ENCODE measurements at regions not wholly inside any gene's neighbourhood (a gene's known extent, or its start where the extent isn't known, plus 50 kb on each side); places are given as distances from the start of the nearest gene placed in this dataset.

DNA sequence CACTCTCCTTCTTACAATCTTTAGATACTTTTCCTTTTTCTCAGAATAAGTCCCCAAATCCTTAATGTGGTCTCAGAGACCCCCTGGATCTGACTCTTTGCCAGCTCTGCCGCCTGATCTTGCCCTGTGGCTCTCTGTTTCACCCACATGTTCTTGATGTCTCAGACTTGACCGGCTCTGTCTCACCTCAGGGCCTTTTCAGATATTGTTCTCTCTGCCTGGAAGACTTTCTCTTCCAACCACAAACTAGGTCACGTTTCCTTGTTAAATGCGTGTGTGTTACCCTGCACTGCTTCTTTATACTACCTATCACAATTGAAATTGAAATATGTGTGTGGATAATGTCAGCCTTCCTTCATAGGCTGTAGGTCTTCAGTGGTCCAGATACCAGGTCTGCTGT lies 265.4 kb upstream of the NUDT12 start:
- intact Hi-C loops (cut with DNase I), result no loop called here
- 89 to 95% (median 93%) methylated on average over 4 of the region's 4 CpGs for WGBS, 3 donors
- Histone ChIP-seq H3K9me3 (no peaks in the 10 kb centered on the region), H3K4me3 (no peak overlapping the region), H3K36me3 (ENCODE audit: insufficient read depth in 1 of 2, low read depth in 1 of 2) (no peaks in the 10 kb centered on the region), H3K27ac (no peak overlapping the region), H3K27me3 (ENCODE audit: insufficient read depth in 3 of 3, low read length in 2 of 3) (no peaks in the 10 kb centered on the region), H3K4me1 (no peaks in the 10 kb centered on the region)
- no peak for TF ChIP-seq CTCF (IDR thresholded peaks at IDR 0.05)
- DNase-seq, result no peak
- no peak for ATAC-seq

- Histone ChIP-seq H3K36me3 (ENCODE audit: insufficient read depth in 1 of 2, low read depth in 1 of 2) (no peaks in the 10 kb centered on the region), H3K4me3 (no peak overlapping the region), H3K27me3 (ENCODE audit: insufficient read depth in 3 of 3, low read length in 2 of 3) (no peaks in the 10 kb centered on the region), H3K27ac (no peak overlapping the region), H3K4me1 (no peaks in the 10 kb centered on the region), H3K9me3 (no peaks in the 10 kb centered on the region)
- 83 to 87% (median 85%) methylated on average over 5 of the region's 5 CpGs for WGBS, 3 donors
- no peak for TF ChIP-seq CTCF (IDR thresholded peaks at IDR 0.05)
- DNase-seq, result no peak
- intact Hi-C loops (cut with DNase I), result no loop called here
- no peak for ATAC-seq
Measured at GRCh38 chr5:103821361-103821760, 258.8 kb upstream of the NUDT12 start.

DNA sequence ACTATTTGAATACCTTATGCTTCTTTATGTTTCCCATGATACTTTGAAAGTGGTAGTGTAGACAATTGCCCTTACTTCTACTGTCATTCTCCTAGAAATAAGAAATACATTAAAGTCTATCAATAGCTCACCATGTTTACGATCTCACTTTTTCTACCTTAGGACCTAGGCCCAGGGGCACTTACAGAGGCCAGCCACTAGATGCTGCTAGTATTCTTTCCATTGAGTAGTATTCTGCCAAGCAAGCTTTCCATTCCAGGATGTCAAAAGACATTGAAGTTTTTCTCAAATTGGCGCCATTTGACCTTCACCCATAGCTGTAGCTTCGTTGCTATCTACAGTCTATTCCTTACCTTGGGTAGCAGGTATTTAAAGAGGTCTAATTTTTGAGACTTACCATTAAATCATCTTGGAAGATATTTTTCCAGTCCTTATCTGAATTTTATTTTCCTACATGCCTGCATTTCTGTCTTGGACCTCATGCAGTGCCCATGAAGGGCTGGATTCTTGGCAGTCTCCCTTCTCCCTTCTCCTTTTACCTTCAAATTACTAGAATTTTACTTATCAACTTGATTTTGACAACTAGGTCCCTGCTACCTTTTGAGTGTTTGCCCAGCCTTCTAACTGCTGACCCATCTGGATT lies 246.0 kb upstream of the NUDT12 start:
- 30 to 37% (median 37%) methylated on average over 3 of the region's 3 CpGs for WGBS, 3 donors
- intact Hi-C loops (cut with DNase I), result no loop called here
- no peaks in the 10 kb centered on the region for H3K27me3 ChIP-seq (ENCODE audit: insufficient read depth in 3 of 3, low read length in 2 of 3)

GRCh38 chr5:103804711-103805110 lies 242.1 kb upstream of the NUDT12 start:
- Histone ChIP-seq H3K36me3 (ENCODE audit: insufficient read depth in 1 of 2, low read depth in 1 of 2) (no peaks in the 10 kb centered on the region), H3K27ac (no peak overlapping the region), H3K4me3 (no peak overlapping the region), H3K27me3 (ENCODE audit: insufficient read depth in 3 of 3, low read length in 2 of 3) (no peaks in the 10 kb centered on the region), H3K4me1 (no peaks in the 10 kb centered on the region), H3K9me3 (no peaks in the 10 kb centered on the region)
- 77 to 85% (median 82%) methylated on average over 2 of the region's 2 CpGs for WGBS, 3 donors
- TF ChIP-seq CTCF (IDR thresholded peaks at IDR 0.05), result no peak
- ATAC-seq (no peak), DNase-seq (no peak)
- intact Hi-C loops (cut with DNase I), result no loop called here

More for the DNA sequence above, 246.0 kb upstream of the NUDT12 start:
- H3K36me3 ChIP-seq (ENCODE audit: insufficient read depth in 1 of 2, low read depth in 1 of 2), result no peaks in the 10 kb centered on the region
- DNase-seq (no peak), ATAC-seq (peak in 1 of 4 donors; percentile 55)
- H3K9me3 ChIP-seq, result no peaks in the 10 kb centered on the region
- H3K27ac ChIP-seq, result no peak overlapping the region
- TF ChIP-seq CTCF (IDR thresholded peaks at IDR 0.05), result peak; percentile 53
- H3K4me1 ChIP-seq, result no peaks in the 10 kb centered on the region
- H3K4me3 ChIP-seq, result no peak overlapping the region

- Histone ChIP-seq H3K9me3 (peaks cover 7% of the 10 kb centered on the region), H3K27ac (no peak overlapping the region), H3K36me3 (ENCODE audit: insufficient read depth in 1 of 2, low read depth in 1 of 2) (no peaks in the 10 kb centered on the region), H3K4me1 (no peaks in the 10 kb centered on the region), H3K27me3 (ENCODE audit: insufficient read depth in 3 of 3, low read length in 2 of 3) (no peaks in the 10 kb centered on the region), H3K4me3 (no peak overlapping the region)
- TF ChIP-seq CTCF (IDR thresholded peaks at IDR 0.05), result no peak
- no peak for DNase-seq
- 81 to 84% (median 83%) methylated on average over 1 of the region's 1 CpG for WGBS, 3 donors
- ATAC-seq, result no peak
- intact Hi-C loops (cut with DNase I), result no loop called here
Measured at GRCh38 chr5:103801681-103802080, 239.1 kb upstream of the NUDT12 start.
